SK-N-SH (cell line): ENCODE measurements at regions not wholly inside any gene's neighbourhood (a gene's known extent, or its start where the extent isn't known, plus 50 kb on each side); places are given as distances from the start of the nearest gene placed in this dataset.

Experiments used
- FOXM1 ChIP-seq: IDR thresholded peaks from 2 replicates; pipeline ENCODE4 v1.4.0; 2012; ENCODE audit warnings: low read depth, mild to moderate bottlenecking
- REST ChIP-seq: IDR thresholded peaks from 2 replicates; pipeline ENCODE4 v1.6.1; 2012; ENCODE audit warnings: mild to moderate bottlenecking, low read depth, low read length, moderate library complexity
- SIN3A ChIP-seq: IDR thresholded peaks from 2 replicates; pipeline ENCODE4 v1.6.1; 2012; ENCODE audit warnings: low read depth, mild to moderate bottlenecking, low read length, moderate library complexity, borderline replicate concordance
- TAF1 ChIP-seq: IDR thresholded peaks from 2 replicates; pipeline ENCODE4 v1.6.1; 2012; ENCODE audit warnings: low read depth, mild to moderate bottlenecking, low read length, moderate library complexity, borderline replicate concordance

GRCh38 chr1:199282751-199283305, 644.0 kb downstream of the PTPRC start:
- TF ChIP-seq FOXM1 (no peak), SIN3A (no peak), TAF1 (no peak), REST (no peak)
